ENCODE measurements at regions not wholly inside any gene's neighbourhood (a gene's known extent, or its start where the extent isn't known, plus 50 kb on each side); places are given as distances from the start of the nearest gene placed in this dataset.

GRCh38 chr6:71766796-71767195 is 119.6 kb upstream of the RIMS1 start:
- TF ChIP-seq POLR2AphosphoS5 (IDR thresholded peaks at IDR 0.05; ENCODE audit: low read depth, low read length): no peak

DNA sequence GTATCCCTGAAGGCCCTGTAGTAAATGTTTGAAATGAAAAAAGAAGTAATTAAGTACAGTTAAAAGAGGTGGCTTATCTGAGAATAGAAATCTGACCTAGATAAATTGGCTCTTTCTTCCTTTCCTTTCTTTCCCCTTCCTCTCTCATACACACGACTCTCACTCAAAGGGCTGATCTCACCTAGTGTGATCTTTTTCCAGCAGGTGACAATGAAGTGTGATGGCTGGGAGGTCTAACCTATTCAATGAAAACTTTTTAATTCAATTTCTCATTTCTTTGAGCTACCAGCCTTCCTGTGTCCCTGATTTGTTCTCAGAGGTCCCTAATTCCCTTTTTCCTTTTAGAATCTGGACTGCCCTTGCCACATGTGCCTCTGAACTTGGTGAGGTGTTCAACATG is 118.0 kb upstream of the RIMS1 start:
- TF ChIP-seq, protein P1, sequence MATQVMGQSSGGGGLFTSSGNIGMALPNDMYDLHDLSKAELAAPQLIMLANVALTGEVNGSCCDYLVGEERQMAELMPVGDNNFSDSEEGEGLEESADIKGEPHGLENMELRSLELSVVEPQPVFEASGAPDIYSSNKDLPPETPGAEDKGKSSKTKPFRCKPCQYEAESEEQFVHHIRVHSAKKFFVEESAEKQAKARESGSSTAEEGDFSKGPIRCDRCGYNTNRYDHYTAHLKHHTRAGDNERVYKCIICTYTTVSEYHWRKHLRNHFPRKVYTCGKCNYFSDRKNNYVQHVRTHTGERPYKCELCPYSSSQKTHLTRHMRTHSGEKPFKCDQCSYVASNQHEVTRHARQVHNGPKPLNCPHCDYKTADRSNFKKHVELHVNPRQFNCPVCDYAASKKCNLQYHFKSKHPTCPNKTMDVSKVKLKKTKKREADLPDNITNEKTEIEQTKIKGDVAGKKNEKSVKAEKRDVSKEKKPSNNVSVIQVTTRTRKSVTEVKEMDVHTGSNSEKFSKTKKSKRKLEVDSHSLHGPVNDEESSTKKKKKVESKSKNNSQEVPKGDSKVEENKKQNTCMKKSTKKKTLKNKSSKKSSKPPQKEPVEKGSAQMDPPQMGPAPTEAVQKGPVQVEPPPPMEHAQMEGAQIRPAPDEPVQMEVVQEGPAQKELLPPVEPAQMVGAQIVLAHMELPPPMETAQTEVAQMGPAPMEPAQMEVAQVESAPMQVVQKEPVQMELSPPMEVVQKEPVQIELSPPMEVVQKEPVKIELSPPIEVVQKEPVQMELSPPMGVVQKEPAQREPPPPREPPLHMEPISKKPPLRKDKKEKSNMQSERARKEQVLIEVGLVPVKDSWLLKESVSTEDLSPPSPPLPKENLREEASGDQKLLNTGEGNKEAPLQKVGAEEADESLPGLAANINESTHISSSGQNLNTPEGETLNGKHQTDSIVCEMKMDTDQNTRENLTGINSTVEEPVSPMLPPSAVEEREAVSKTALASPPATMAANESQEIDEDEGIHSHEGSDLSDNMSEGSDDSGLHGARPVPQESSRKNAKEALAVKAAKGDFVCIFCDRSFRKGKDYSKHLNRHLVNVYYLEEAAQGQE (IDR thresholded peaks at IDR 0.05; ENCODE audit: insufficient read depth in 1 of 2, low read depth in 2 of 2, low read length in 2 of 2): no peak
- TF ChIP-seq SIN3A (IDR thresholded peaks at IDR 0.05; ENCODE audit: borderline replicate concordance, insufficient read depth, low read length): no peak
- no peak for TF ChIP-seq POLR2AphosphoS5 (IDR thresholded peaks at IDR 0.05; ENCODE audit: low read depth, low read length)
- TF ChIP-seq TAF1 (IDR thresholded peaks at IDR 0.05; ENCODE audit: borderline replicate concordance, insufficient read depth, low read length): no peak
- no peak for TF ChIP-seq FOXP2 (optimal IDR thresholded peaks at IDR 0.05; ENCODE audit: borderline replicate concordance, extremely low read depth, extremely low read length, insufficient read depth)

DNA sequence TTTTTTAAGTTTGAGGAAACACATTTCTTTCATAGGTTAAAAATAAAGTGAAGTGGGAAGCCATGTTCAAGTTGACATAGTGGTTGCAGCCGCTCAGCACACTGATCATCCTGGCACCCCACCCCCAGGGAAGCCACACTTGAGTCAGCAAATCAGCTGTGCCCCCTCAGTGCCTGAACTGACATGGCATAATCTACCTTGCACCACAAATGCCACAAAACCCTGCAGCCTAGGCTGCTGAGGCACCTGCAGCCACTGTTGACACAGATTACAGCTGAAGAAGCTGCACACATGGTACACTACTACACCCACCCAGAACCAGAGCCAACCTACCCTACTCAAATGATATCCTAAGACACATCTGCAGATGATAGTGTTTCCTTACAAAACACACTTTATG is 77.5 kb upstream of the RIMS1 start:
- TF ChIP-seq, protein P1 (IDR thresholded peaks at IDR 0.05; ENCODE audit: insufficient read depth in 1 of 2, low read depth in 2 of 2, low read length in 2 of 2): no peak
- TF ChIP-seq POLR2AphosphoS5 (IDR thresholded peaks at IDR 0.05; ENCODE audit: low read depth, low read length) (no peak), FOXP2 (optimal IDR thresholded peaks at IDR 0.05; ENCODE audit: borderline replicate concordance, extremely low read depth, extremely low read length, insufficient read depth) (no peak), SIN3A (IDR thresholded peaks at IDR 0.05; ENCODE audit: borderline replicate concordance, insufficient read depth, low read length) (no peak), TAF1 (IDR thresholded peaks at IDR 0.05; ENCODE audit: borderline replicate concordance, insufficient read depth, low read length) (no peak)

GRCh38 chr6:71810880-71811279 is 75.5 kb upstream of the RIMS1 start:
- TF ChIP-seq SIN3A (IDR thresholded peaks at IDR 0.05; ENCODE audit: borderline replicate concordance, insufficient read depth, low read length): no peak
- TF ChIP-seq, protein P1 (IDR thresholded peaks at IDR 0.05; ENCODE audit: insufficient read depth in 1 of 2, low read depth in 2 of 2, low read length in 2 of 2): no peak
- no peak for TF ChIP-seq TAF1 (IDR thresholded peaks at IDR 0.05; ENCODE audit: borderline replicate concordance, insufficient read depth, low read length)
- TF ChIP-seq POLR2AphosphoS5 (IDR thresholded peaks at IDR 0.05; ENCODE audit: low read depth, low read length): no peak
- TF ChIP-seq FOXP2 (optimal IDR thresholded peaks at IDR 0.05; ENCODE audit: borderline replicate concordance, extremely low read depth, extremely low read length, insufficient read depth): no peak

DNA sequence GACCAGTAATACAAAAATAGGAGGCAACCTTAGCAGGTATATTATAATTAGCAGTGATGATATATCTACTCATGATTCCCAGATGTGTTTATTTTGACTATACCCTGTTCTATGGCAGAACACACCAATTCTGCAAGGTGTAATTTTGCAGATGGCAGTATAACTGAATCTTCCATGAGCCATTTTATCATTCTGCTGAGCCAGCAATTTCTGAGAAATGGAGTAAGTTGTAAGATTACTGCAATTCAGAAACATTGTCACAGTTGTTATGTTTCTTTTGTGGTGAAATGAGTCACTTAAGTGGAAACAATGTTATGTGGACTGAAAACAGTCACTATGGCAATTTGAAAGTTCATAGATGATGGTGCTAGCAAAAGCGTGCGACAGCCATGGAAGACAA is 63.7 kb upstream of the RIMS1 start:
- TF ChIP-seq TAF1 (IDR thresholded peaks at IDR 0.05; ENCODE audit: borderline replicate concordance, insufficient read depth, low read length) (no peak), POLR2AphosphoS5 (IDR thresholded peaks at IDR 0.05; ENCODE audit: low read depth, low read length) (no peak), FOXP2 (optimal IDR thresholded peaks at IDR 0.05; ENCODE audit: borderline replicate concordance, extremely low read depth, extremely low read length, insufficient read depth) (no peak), SIN3A (IDR thresholded peaks at IDR 0.05; ENCODE audit: borderline replicate concordance, insufficient read depth, low read length) (no peak)
- TF ChIP-seq, protein P1 (IDR thresholded peaks at IDR 0.05; ENCODE audit: insufficient read depth in 1 of 2, low read depth in 2 of 2, low read length in 2 of 2): no peak

Measured in PFSK-1 (cell line).